ENCODE measurements at regions not wholly inside any gene's neighbourhood (a gene's known extent, or its start where the extent isn't known, plus 50 kb on each side); places are given as distances from the start of the nearest gene placed in this dataset.
"Not testable (repeated sequence)": the region's sequence is repeated elsewhere in the genome, so short reads cannot be mapped to it uniquely, and the experiment has no call there.

DNA sequence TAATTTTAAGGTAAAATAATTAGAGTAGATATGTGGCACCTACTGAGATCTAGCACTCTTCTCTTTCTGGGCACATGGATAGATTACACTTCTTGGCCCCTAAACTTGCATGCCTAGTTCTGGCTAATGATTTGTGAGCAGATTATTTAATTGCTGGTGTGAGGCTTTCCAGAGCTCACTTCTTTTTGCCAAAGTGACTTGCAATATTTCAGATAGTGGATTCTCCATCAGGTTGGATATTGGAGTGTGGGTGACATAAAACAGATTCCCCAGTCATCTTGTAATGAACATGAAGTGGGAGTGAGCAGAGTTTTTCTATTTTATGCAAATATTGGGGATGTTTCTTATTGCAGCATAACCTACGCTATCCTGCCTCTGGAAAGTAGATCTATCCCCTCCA, 247.9 kb downstream of the KLF5 start:
- TF ChIP-seq, protein P1, sequence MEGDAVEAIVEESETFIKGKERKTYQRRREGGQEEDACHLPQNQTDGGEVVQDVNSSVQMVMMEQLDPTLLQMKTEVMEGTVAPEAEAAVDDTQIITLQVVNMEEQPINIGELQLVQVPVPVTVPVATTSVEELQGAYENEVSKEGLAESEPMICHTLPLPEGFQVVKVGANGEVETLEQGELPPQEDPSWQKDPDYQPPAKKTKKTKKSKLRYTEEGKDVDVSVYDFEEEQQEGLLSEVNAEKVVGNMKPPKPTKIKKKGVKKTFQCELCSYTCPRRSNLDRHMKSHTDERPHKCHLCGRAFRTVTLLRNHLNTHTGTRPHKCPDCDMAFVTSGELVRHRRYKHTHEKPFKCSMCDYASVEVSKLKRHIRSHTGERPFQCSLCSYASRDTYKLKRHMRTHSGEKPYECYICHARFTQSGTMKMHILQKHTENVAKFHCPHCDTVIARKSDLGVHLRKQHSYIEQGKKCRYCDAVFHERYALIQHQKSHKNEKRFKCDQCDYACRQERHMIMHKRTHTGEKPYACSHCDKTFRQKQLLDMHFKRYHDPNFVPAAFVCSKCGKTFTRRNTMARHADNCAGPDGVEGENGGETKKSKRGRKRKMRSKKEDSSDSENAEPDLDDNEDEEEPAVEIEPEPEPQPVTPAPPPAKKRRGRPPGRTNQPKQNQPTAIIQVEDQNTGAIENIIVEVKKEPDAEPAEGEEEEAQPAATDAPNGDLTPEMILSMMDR (conservative IDR thresholded peaks at IDR 0.05): no peak
- H3K27ac ChIP-seq: no peak overlapping the region

DNA sequence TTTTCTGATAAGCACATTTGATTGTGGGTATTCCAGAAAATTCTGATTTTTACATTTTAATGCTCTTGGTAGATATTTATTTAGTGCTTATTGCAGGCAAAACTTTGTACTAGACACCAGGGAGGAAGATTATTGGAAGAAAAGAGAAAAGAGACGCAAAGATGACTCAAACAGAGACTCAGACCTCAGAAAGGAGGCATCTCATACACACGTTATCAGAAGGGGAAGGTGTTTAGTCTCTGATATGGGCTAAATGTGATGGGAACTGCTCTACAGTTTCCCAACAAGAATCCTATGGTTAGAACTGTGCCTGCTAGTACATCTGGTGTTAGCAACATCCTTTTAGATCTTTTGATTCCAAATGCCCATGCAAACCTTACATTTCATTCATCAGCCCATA, 245.6 kb downstream of the KLF5 start:
- no peak overlapping the region for H3K27ac ChIP-seq

DNA sequence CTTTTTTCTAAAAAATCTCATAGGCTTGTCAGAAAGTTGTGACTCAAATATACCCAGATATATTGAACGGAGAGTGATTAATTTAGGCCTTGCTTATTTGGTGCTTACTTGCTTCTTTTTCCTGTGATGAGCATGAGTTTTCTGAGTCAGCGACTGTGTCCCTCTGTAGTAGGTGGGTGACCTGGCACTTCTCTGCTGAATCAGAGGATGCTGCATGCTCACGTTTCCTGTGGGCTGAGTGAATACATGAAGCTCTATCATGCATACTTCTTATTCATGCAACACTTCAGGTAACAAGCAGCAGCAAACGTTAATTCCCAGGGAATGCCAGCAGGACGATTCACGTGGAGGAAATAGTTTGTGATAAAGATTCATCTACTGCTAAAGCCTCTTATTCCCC, 245.0 kb downstream of the KLF5 start:
- H3K27ac ChIP-seq: no peak overlapping the region
- TF ChIP-seq, protein P1 (conservative IDR thresholded peaks at IDR 0.05): no peak

More for the DNA sequence above, 245.6 kb downstream of the KLF5 start:
- TF ChIP-seq, protein P1 (conservative IDR thresholded peaks at IDR 0.05): no peak

DNA sequence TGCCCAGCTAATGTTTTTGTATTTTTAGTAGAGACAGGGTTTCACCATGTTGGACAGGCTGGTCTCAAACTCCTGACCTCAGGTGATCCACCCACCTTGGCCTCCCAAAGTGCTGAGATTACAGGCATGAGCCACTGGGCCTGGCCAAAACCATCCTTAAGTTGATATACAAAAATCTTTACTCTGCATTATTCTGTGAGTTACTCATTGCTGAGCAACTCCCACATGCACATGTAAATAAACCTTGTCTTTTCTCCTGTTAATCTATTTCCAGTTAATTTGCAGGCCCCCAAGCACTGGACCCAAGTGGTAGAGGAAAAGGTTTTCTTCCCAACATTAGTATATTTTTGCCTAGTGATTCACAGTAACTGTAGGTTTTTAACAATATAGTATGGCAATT, 242.8 kb downstream of the KLF5 start:
- not testable (repeated sequence) for H3K27ac ChIP-seq

DNA sequence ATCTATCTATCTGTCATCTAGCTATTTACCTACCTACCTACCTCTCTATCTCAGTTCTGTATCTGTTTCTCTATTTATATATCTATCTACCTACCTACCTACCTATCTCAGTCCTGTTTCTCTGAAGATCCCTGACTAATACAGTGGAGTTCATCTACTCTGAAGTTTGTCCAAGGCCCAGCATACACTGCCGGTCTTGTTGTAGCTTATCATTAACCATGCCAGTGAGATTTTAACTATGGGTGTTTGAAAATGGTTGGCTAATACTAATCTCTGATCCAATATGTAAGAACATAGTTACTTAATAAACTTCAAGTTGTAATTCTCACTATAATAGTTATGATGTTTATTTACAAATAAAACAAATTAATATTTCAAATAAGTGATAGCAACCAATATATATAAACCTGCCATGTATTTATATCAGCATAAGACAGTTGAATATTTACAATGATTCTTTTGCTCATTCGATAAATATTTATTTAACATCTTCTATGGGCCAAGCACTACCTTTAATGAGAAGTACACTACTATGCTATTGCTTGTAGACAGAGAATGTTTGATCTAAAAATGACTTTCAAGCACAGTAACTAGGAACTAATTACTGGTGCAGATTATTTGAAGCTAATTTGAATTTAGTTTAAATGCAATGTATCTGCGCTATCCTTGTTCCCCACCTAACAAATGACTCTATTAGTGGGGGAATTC, 242.1 kb downstream of the KLF5 start:
- TF ChIP-seq, protein P1 (conservative IDR thresholded peaks at IDR 0.05): no peak

DNA sequence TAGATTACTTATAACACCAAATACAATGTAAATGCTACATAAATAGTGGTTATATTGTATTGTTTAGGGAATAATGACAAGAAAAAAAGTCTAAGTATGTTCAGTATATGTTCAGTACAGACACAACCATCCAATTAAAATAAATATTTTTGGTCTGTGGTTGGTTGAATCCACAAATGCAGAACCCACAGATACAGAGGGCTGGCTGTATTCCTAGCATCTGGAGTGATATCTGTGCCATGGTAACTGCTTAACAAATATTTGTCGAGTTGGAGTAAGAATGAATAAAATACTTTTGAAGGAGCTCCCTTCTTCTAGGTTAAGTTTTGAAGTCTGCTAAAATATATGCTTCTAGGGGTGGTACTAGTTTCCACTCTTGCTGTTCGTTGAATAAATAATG, 241.0 kb downstream of the KLF5 start:
- no peak overlapping the region for H3K27ac ChIP-seq
- TF ChIP-seq, protein P1 (conservative IDR thresholded peaks at IDR 0.05): no peak

More for the DNA sequence above, 242.1 kb downstream of the KLF5 start:
- no peak overlapping the region for H3K27ac ChIP-seq

DNA sequence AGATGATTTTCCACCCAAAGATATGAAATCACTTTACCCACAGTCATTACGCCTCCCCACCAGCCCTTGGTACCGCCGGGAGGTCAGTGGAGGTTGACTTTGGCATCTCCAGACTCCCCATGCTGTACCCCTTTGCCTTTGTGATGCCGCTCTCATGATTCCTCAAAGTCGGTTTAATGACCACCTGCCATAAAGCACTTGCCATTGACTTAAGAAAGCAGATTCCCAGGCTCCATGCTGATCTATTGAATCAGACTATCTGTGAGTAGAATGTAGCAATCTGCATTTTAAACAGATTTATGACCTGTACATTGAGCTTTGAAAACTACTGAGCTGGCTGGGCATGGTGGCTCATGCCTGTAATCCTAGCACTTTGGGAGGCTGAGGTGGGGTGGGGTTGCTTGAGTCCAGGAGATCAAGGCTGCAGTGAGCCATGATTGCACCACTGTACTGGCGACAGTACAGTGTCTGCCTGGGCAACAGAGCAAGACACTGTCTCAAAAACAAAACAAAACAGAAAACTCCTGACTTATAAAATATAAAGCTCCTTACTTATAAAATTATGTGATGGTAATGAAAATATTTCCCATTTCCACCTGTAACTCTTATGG, 235.2 kb downstream of the KLF5 start:
- TF ChIP-seq, protein P1 (conservative IDR thresholded peaks at IDR 0.05): no peak

DNA sequence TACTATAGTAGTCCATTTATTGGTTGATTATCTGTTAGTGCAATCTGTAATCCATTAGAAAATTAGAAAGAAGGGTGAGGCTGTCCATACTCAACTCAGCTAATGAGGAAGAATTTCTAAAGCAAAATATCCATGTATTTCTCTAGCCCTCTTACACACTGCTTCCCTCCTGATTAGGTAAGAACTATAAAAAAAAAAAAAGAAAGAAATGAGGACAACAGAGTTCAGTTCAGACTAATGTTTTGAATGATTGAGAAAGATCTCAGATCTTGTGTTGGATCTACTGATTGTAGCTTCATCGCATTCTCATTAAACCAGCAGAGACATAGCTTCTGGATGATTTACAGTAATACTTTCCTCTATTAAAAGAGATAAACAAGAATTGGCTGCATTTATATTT, 233.3 kb downstream of the KLF5 start:
- H3K27ac ChIP-seq: no peak overlapping the region
- TF ChIP-seq, protein P1 (conservative IDR thresholded peaks at IDR 0.05): no peak

More for the DNA sequence above, 235.2 kb downstream of the KLF5 start:
- H3K27ac ChIP-seq: no peak overlapping the region
